Neural progenitor cell (in vitro differentiated cells): ENCODE measurements at regions not wholly inside any gene's neighbourhood (a gene's known extent, or its start where the extent isn't known, plus 50 kb on each side); places are given as distances from the start of the nearest gene placed in this dataset.

Source experiments
- DNase-seq: peaks from one replicate; pipeline ENCODE4 v3.0.0-alpha.2; 2016; ENCODE audit warnings: low spot score
- H2AFZ ChIP-seq: fragments of 200-600 bp; sonication (generic); replicated peaks from 2 replicates; pipeline ENCODE4 v1.6.1; 2016; ENCODE audit warnings: antibody characterized with exemption
- H3F3A ChIP-seq: fragments of 200-600 bp; sonication (generic); 2 replicates; pipeline ENCODE4 v1.6.1; 2016; ENCODE audit warnings: antibody characterized with exemption, low read depth
- H3K27ac ChIP-seq: fragments of 200-600 bp; sonication (generic); 2 replicates; pipeline ENCODE4 v1.5.1; 2016; ENCODE audit warnings: mild to moderate bottlenecking
- H3K27me3 ChIP-seq: fragments of 200-600 bp; sonication (generic); 2 replicates; pipeline ENCODE4 v1.6.1; 2016; ENCODE audit warnings: mild to moderate bottlenecking, moderate library complexity
- H3K36me3 ChIP-seq: fragments of 200-600 bp; sonication (generic); 2 replicates; pipeline ENCODE4 v1.5.1; 2016
- H3K4me1 ChIP-seq: fragments of 200-600 bp; sonication (generic); 2 replicates; pipeline ENCODE4 v1.6.1; 2016; ENCODE audit warnings: mixed run types
- H3K4me2 ChIP-seq: fragments of 200-600 bp; sonication (generic); 2 replicates; pipeline ENCODE4 v1.6.1; 2016
- H3K4me3 ChIP-seq: fragments of 200-600 bp; sonication (generic); 2 replicates; pipeline ENCODE4 v1.5.1; 2016
- H3K79me2 ChIP-seq: fragments of 200-600 bp; sonication (generic); 2 replicates; pipeline ENCODE4 v1.6.1; 2016; ENCODE audit warnings: low read depth
- H3K9ac ChIP-seq: fragments of 200-600 bp; sonication (generic); 2 replicates; pipeline ENCODE4 v1.6.1; 2016
- H3K9me3 ChIP-seq: fragments of 200-600 bp; sonication (generic); 2 replicates; pipeline ENCODE4 v1.5.1; 2016; ENCODE audit warnings: low read depth
- H4K20me1 ChIP-seq: fragments of 200-600 bp; sonication (generic); 2 replicates; pipeline ENCODE4 v1.6.1; 2016; ENCODE audit warnings: low read depth
- H3K27ac Mint-ChIP-seq: 3 replicates; pipeline ENCODE4 v1.8.0; 2021; ENCODE audit warnings: mixed read lengths
- H3K27me3 Mint-ChIP-seq: 2 replicates; pipeline ENCODE4 v1.8.0; 2022; ENCODE audit warnings: low read depth, mild to moderate bottlenecking, inconsistent platforms, moderate library complexity, mixed read lengths; ENCODE audit not compliant: insufficient read depth
- H3K36me3 Mint-ChIP-seq: 3 replicates; pipeline ENCODE4 v1.8.0; 2021; ENCODE audit warnings: mixed read lengths
- H3K4me1 Mint-ChIP-seq: 3 replicates; pipeline ENCODE4 v1.8.0; 2021; ENCODE audit warnings: mixed read lengths
- H3K4me3 Mint-ChIP-seq: 3 replicates; pipeline ENCODE4 v1.8.0; 2021; ENCODE audit warnings: mild to moderate bottlenecking, moderate library complexity, mixed read lengths
- H3K9me3 Mint-ChIP-seq: 3 replicates; pipeline ENCODE4 v1.8.0; 2020; ENCODE audit warnings: mixed read lengths
- EZH2 ChIP-seq: fragments of 200-600 bp; sonication (generic); IDR thresholded peaks from 2 replicates; pipeline ENCODE4 v1.6.1; 2017; ENCODE audit warnings: antibody characterized with exemption, mild to moderate bottlenecking, moderate library complexity
- EZH2phosphoT487 ChIP-seq: fragments of 200-600 bp; sonication (generic); IDR thresholded peaks from 2 replicates; pipeline ENCODE4 v1.6.1; 2017; ENCODE audit warnings: antibody characterized with exemption
- TF ChIP-seq, protein P1 (sequence below): fragments of 200-600 bp; sonication (generic); IDR thresholded peaks from 2 replicates; pipeline ENCODE4 v1.5.1; 2017; ENCODE audit warnings: antibody characterized with exemption, mild to moderate bottlenecking

DNA sequence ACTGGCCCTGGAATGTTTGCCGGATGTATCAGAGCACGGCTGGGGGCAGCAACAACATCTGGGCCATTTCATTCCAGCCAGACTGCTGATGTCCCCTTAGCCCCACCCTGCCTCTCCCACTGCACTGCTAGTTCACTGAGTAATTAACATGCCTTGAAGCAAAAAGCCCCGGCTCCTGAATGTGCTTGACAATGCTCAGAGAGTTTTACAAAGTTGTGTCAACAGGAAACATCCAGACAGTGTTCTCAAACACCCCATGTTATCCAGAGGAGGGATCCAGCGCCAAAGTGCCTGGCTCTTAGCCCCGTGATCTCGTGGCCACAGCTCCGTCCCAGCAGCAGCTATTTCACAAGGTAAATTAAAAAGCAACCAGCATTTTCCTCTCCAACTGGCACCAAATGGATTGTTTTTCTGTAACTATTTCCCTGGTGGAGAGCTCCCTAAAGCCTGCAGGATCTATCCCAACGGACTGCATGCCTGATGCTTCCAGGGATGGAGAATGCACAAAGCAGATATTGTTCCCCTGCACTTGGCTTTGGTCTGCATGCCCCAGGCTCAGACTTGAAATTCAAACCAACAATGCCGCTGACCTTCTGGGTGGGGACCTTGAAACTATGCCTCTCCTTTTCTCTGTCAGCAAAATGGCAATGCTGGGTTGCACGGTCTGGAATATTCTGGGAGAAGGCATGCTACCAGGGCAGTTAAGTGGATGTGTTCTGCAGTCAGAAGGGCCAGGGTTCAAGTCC is 115.6 kb upstream of the CDH5 start:
- Mint-ChIP-seq H3K4me1 (peaks cover 21% of the 10 kb centered on the region), H3K36me3 (no peaks in the 10 kb centered on the region), H3K27ac (peak overlapping the region; percentile 92), H3K9me3 (no peaks in the 10 kb centered on the region), H3K27me3 (peaks cover 5% of the 10 kb centered on the region), H3K4me3 (no peak overlapping the region)
- no peaks in the 10 kb centered on the region for H3K79me2 ChIP-seq
- H3K27ac ChIP-seq, result no peak overlapping the region
- TF ChIP-seq EZH2, result no peak
- TF ChIP-seq, protein P1, sequence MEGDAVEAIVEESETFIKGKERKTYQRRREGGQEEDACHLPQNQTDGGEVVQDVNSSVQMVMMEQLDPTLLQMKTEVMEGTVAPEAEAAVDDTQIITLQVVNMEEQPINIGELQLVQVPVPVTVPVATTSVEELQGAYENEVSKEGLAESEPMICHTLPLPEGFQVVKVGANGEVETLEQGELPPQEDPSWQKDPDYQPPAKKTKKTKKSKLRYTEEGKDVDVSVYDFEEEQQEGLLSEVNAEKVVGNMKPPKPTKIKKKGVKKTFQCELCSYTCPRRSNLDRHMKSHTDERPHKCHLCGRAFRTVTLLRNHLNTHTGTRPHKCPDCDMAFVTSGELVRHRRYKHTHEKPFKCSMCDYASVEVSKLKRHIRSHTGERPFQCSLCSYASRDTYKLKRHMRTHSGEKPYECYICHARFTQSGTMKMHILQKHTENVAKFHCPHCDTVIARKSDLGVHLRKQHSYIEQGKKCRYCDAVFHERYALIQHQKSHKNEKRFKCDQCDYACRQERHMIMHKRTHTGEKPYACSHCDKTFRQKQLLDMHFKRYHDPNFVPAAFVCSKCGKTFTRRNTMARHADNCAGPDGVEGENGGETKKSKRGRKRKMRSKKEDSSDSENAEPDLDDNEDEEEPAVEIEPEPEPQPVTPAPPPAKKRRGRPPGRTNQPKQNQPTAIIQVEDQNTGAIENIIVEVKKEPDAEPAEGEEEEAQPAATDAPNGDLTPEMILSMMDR, result no peak
- TF ChIP-seq EZH2phosphoT487, result no peak
- no peaks in the 10 kb centered on the region for H3K9me3 ChIP-seq
- no peaks in the 10 kb centered on the region for H4K20me1 ChIP-seq
- H3F3A ChIP-seq, result no peaks in the 10 kb centered on the region
- no peaks in the 10 kb centered on the region for H3K4me1 ChIP-seq
- H3K27me3 ChIP-seq, result no peaks in the 10 kb centered on the region
- no peak for DNase-seq
- no peak overlapping the region for H3K9ac ChIP-seq
- no peak overlapping the region for H3K4me3 ChIP-seq
- no peak overlapping the region for H2AFZ ChIP-seq
- H3K4me2 ChIP-seq, result no peak overlapping the region
- no peaks in the 10 kb centered on the region for H3K36me3 ChIP-seq

DNA sequence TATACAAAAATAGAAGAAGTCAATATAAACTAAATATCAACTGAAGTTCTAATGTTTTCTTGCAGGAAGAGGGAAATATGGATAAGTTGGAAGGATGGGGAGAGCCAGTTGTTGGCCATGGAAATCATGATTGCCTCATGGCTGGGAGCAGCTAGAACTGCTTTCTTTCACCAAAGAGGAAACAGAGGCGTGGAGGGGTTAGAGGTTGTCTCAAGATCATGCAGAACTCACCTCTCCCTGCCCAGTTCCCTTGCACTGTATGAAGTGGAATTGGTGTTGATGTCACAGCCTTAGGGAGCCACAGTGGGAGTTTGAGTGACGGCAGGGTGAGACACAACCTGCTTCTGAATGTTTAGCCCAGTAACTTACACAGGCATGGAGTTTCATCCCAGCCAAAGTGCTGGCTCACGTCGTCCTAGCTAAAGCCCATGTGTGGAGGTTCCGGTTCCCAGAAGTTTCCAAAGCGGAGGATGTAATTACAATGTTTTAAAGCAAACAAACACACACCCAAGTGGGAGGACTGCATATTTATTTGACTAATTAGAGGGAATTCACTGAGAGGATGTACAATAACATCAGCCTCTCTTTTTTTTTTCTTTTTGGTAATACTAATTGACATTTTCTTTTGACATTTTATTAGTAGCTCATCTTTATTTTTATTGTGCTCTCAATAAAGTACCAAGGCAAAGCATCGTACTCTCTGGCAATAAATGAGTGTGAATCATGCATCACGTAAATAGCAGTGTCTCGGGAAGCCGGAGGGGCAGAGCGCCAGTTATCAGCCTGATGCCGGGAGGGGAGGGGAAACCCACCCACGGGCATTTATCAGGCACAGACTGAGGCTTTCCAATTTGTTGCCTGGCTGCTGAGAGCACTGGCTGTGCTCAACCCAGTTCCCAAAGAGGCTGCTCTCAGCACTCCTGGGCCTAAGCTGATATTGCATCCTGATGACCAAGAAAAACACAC is 118.7 kb upstream of the CDH5 start:
- Mint-ChIP-seq H3K4me3 (no peak overlapping the region), H3K27me3 (peaks cover 9% of the 10 kb centered on the region), H3K4me1 (peaks cover 21% of the 10 kb centered on the region), H3K9me3 (no peaks in the 10 kb centered on the region), H3K27ac (no peak overlapping the region), H3K36me3 (no peaks in the 10 kb centered on the region)
- H3K4me2 ChIP-seq, result no peak overlapping the region
- H3K9ac ChIP-seq, result no peak overlapping the region
- no peak for DNase-seq
- H2AFZ ChIP-seq, result no peak overlapping the region
- no peaks in the 10 kb centered on the region for H3K27me3 ChIP-seq
- no peak overlapping the region for H3K27ac ChIP-seq
- TF ChIP-seq, protein P1, result no peak
- TF ChIP-seq EZH2phosphoT487, result no peak
- TF ChIP-seq EZH2, result no peak
- no peak overlapping the region for H3K4me3 ChIP-seq
- H4K20me1 ChIP-seq, result no peaks in the 10 kb centered on the region
- no peaks in the 10 kb centered on the region for H3K79me2 ChIP-seq
- no peaks in the 10 kb centered on the region for H3K36me3 ChIP-seq
- H3K4me1 ChIP-seq, result no peaks in the 10 kb centered on the region
- no peaks in the 10 kb centered on the region for H3F3A ChIP-seq
- no peaks in the 10 kb centered on the region for H3K9me3 ChIP-seq

- no peaks in the 10 kb centered on the region for H3K4me1 ChIP-seq
- H3F3A ChIP-seq, result no peaks in the 10 kb centered on the region
- H3K27ac Mint-ChIP-seq, result no peak overlapping the region
- no peaks in the 10 kb centered on the region for H3K36me3 Mint-ChIP-seq
- peaks cover 12% of the 10 kb centered on the region for H3K27me3 Mint-ChIP-seq
- no peaks in the 10 kb centered on the region for H3K27me3 ChIP-seq
- no peaks in the 10 kb centered on the region for H3K9me3 Mint-ChIP-seq
- no peak overlapping the region for H3K4me3 Mint-ChIP-seq
- no peak overlapping the region for H3K4me3 ChIP-seq
- no peaks in the 10 kb centered on the region for H4K20me1 ChIP-seq
- no peak for DNase-seq
- no peak overlapping the region for H2AFZ ChIP-seq
- no peaks in the 10 kb centered on the region for H3K9me3 ChIP-seq
- peaks cover 12% of the 10 kb centered on the region for H3K4me1 Mint-ChIP-seq
- H3K9ac ChIP-seq, result no peak overlapping the region
- no peak overlapping the region for H3K27ac ChIP-seq
- no peaks in the 10 kb centered on the region for H3K36me3 ChIP-seq
- TF ChIP-seq EZH2phosphoT487, result no peak
- no peak for TF ChIP-seq EZH2
- TF ChIP-seq, protein P1, result no peak
- no peaks in the 10 kb centered on the region for H3K79me2 ChIP-seq
- no peak overlapping the region for H3K4me2 ChIP-seq
Measured at GRCh38 chr16:66245868-66246267, 120.6 kb upstream of the CDH5 start.
